ENCODE measurements at regions not wholly inside any gene's neighbourhood (a gene's known extent, or its start where the extent isn't known, plus 50 kb on each side); places are given as distances from the start of the nearest gene placed in this dataset.
"Not testable (repeated sequence)": the region's sequence is repeated elsewhere in the genome, so short reads cannot be mapped to it uniquely, and the experiment has no call there.

DNA sequence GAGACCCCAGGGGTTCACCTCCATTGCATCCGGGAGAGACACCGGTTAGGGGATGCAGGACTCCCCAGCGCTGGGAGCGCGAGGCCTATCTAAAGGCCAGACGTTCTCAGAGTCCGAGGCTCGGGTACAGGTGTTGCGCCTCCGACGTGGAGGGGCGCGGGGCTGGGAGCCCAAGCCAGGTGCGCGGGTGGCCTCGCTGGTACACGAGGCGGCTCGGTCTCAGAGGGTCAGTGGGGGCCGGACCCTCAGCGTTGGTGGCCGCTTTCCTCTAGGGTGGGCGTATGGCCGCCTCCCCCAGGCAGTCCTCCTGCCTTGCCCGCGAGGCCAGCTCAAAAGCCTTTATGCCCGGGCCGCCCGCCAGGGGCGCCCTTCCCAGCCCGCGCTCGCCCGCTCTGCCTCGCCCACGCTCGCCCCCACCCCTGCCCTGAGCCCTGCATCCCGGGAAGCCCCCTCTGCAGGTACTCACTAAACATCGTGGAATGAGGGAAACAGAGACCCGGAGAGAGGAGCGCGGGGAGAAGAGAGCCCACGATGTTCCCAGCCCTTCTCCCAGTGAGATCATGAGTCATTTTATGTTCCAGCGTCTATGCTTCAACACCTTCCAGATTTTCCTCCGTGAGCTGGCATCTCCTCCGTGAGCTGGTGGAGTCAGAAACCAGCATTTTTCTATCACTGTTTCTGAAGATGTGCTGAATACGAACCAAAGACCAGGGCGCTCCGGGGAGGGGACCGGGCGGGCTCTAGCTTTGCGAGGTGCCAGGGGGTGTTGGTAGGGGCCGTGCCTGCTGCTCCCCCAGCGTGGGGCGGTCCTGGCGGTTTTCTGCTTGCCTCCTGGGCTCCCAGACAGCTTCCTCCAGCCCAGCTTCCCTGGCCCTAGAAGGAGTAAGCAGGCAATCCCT is 73.8 kb downstream of the DIO3 start:
- DNase-seq (ENCODE audit: low read depth in 3 of 3), result no peak

GRCh38 chr14:101635749-101636560 is 74.7 kb downstream of the DIO3 start:
- no peak for DNase-seq (ENCODE audit: low read depth in 3 of 3)

DNA sequence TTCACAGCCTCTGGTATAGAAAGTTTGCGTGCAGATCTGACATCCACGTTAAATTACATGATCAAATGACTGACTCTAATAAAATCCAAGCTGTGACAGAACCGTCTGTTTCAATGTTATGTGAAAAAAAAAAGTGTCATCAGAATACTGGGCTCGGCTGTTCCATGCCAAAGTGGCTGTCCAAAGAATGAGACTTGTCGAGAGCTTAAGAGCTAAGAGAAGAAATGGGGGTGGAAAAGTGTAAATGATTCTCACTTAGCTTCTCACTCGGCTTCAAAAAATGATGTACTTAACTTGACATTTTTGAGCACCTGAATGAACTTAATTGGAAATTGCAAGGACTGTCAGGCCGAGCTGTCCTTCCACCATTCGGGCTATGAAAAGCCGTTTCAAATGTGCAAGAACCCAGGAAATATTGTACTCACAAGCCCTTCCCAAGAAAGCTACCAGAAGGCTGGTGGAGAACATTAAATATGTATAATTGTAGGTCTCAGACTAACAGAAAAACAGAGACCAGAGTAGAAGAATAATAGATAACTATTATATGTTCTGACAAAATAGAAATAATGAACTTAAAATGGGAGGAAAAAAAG is 78.0 kb downstream of the DIO3 start:
- no peak for DNase-seq (ENCODE audit: low read depth in 3 of 3)

GRCh38 chr14:101643651-101644050 is 82.4 kb downstream of the DIO3 start:
- DNase-seq (ENCODE audit: low read depth in 3 of 3), result no peak

GRCh38 chr14:101654051-101654450 is 92.8 kb downstream of the DIO3 start:
- no peak for DNase-seq (ENCODE audit: low read depth in 3 of 3)

- DNase-seq (ENCODE audit: low read depth in 3 of 3), result no peak
These were observed 96.1 kb downstream of the DIO3 start for GRCh38 chr14:101657372-101657771.

- DNase-seq (ENCODE audit: low read depth in 3 of 3), result peak in 1 of 3 experiments; percentile 12
These were observed 95.9 kb upstream of the PPP2R5C start for GRCh38 chr14:101665478-101666078.

DNA sequence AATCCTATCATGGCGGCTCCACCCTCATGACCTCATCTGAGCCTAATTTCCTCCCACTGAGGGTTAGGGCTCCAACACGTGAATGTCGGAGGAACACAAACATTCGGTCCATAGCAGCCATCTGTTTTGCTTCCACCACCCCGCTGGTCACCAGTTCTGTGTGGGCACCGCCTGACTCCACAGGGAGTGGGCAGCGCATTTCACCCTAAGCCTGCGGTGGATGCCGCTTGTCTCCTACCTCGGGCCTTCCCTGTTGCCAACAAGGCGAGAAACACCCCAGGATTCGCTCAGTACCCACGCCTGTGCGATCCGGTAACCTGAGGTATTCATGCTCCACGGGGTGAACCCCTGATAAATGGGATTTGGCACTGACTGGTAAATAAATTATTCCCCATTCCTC is 95.2 kb upstream of the PPP2R5C start:
- DNase-seq (ENCODE audit: low read depth in 3 of 3), result no peak

DNA sequence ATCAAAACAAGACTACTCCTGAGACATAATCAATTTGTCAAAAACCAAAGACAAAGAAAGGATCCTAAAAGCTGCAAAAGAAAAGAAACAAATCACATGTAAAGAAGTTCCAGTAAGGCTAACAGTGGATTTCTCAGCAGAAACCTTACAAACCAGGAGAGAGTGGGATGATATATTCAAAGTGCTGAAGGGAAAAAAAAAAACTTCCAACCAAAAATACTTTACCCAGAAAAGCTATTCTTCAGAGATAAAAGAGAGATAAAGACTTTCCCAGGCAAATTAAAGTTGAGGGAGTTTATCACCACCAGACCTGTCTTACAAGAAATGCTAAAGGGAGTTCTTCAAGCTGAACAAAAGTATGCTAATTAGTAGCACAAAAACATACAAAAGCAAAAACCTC is 91.9 kb upstream of the PPP2R5C start:
- DNase-seq (ENCODE audit: low read depth in 3 of 3), result no peak

DNA sequence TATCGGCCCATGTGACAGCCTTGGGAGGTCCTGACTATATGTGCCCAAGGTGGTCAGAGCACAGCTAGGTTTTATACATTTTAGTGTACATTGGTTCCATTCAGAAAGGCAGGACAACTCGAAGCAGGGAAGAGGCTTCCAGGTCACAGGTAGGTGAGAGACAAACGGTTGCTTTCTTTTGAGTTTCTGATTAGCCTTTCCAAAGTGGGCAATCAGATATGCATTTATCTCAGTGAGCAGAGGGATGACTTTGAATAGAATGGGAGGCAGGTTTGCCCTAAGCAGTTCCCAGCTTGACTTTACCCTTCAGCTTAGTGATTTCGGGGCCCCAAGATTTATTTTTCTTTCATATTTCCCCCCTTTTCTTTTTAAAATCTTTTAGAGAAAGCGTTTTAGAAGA is 87.6 kb upstream of the PPP2R5C start:
- no peak for DNase-seq (ENCODE audit: low read depth in 3 of 3)

- DNase-seq (ENCODE audit: low read depth in 3 of 3), result not testable (repeated sequence)
These were observed 85.7 kb upstream of the PPP2R5C start for GRCh38 chr14:101675835-101676234.

DNA sequence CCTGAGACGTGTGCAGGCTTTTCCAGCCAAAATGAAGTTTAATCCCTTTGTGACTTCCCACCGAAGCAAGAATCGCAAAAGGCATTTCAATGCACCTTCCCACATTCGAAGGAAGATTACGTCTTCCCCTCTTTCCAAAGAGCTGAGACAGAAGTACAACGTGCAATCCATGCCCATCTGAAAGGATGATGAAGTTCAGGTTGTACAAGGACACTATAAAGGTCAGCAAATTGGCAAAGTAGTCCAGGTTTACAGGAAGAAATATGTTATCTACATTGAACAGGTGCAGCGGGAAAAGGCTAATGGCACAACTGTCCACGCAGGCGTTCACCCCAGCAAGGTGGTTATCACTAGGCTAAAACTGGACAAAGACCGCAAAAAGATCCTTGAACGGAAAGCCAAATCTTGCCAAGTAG is 83.6 kb upstream of the PPP2R5C start:
- not testable (repeated sequence) for DNase-seq (ENCODE audit: low read depth in 3 of 3)

DNA sequence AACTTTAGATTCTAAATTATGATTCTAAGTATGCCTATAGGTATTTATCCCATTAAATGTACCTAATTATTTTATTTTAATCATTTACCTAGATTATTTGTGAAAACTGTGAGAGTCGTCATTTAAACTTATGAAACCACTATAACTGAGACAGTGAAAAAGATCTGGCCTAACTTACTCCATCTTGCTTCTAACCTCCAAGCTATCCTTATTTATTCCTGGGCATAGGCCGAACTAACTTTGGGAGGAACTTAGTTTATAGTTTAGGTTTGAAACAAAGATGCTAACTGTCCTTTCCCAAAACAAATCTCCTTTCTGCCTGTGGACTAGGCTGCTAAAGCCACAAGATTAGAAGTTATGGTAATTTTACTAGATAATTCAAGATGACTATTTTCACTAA is 79.7 kb upstream of the PPP2R5C start:
- no peak for DNase-seq (ENCODE audit: low read depth in 3 of 3)

- no peak for DNase-seq (ENCODE audit: low read depth in 3 of 3)
These were observed 78.1 kb upstream of the PPP2R5C start for GRCh38 chr14:101683365-101683764.

DNA sequence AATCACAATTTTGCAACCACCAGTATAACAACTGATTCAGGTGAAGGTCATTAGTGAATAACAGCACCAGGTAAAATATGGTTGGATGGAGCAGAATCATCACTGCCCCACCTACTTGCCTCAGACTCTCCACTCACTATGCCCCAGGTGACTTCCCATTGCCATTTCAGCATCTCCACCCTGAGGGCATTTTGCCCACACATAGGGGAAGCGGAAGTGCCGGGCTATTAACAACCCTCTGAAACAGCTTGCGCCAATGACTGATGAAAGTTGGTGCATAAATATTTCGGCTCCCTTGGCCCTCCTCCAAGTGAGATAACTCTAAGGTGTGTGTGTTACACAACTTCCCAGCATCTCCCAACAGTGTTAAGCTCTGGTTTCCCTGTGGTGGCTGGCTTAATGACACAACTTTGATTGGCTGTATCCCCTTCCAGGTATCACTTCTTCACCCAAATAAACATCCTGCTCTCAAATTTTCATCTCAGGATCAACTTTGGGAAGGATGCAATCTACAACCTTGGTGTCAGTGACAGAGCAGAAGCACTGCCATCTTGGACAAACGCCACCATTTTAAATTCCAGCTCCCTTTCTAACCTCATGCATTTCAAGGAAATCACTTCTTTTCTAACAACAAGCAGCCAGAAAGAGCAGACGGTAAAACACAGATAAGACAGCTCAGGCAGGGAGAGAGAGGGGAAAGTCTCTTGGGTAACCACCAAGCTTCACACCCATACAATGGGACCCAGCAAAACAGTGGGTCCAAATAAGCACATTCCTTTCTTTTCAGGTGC is 73.6 kb upstream of the PPP2R5C start:
- no peak for DNase-seq (ENCODE audit: low read depth in 3 of 3)

DNA sequence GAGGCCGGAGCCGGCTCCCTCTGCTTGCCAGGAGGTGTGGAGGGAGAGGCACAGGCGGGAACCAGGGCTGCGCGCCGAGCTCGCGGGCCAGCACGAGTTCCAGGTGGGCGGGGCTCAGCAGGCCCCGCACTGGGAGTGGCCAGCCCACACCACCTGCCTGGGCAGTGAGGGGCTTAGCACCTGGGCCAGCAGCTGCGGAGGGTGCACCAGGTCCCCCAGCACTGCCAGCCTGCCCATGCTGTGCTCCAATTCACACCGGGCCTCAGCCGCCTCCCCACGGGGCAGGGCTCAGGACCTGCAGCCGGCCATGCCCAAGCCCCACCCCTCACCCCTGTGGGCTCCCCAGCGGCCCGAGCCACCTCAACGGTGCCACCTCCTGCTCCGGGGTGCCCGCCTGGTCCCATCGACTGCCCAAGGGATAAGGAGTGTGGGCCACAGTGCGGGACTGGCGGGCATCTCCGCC is 72.4 kb upstream of the PPP2R5C start:
- no peak for DNase-seq (ENCODE audit: low read depth in 3 of 3)

GRCh38 chr14:101689966-101690365 is 71.5 kb upstream of the PPP2R5C start:
- not testable (repeated sequence) for DNase-seq (ENCODE audit: low read depth in 3 of 3)

DNA sequence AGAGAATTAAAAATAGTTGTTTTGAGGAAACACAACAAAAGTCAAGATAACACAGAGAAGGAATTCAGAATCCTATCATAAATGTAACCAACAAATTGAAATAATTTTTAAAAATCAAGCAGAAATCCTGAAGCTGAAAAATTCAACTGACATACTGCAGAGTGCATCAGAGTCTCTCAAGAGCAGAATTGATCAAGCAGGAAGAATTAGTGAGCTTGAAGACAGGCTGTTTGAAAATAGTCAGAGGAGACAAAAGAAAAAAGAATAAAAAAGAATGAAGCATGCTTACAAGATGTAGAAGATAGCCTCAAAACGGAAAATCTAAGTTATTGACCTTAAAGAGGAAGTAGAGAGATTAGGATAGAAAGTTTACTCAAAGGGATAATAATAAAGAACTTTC is 65.8 kb upstream of the PPP2R5C start:
- no peak for DNase-seq (ENCODE audit: low read depth in 3 of 3)

DNA sequence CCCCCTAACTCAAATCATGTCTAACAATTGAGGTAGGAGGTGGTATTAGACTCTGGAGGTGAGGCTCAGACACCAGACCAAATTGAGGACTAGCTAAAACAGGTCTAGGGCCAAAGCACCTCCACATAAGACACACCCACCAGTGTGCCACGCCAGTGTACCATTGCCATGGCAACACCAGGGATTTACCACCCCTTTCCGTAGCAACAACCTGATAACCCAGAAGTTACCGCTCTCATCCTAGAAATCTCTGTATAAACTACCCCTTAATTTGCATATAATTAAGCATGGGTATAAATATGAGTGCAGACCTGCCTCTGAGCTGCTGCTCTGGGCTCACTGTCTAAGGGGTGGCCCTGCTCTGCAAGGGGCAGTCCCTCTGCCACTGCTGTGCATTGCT is 57.4 kb upstream of the PPP2R5C start:
- DNase-seq (ENCODE audit: low read depth in 3 of 3), result no peak

GRCh38 chr14:101705733-101706508 is 55.6 kb upstream of the PPP2R5C start:
- DNase-seq (ENCODE audit: low read depth in 3 of 3), result peak; percentile 50 to 57 (median 51)

All from stimulated activated CD4-positive, alpha-beta T cell treated with anti-CD3 and anti-CD28 coated beads, TNF-alpha, amount 100 ng/mL, for 4 hours (primary cell).